Fibroblast of skin of right biceps (primary cell): ENCODE measurements at regions not wholly inside any gene's neighbourhood (a gene's known extent, or its start where the extent isn't known, plus 50 kb on each side); places are given as distances from the start of the nearest gene placed in this dataset.
A peak's percentile ranks its signal among the peaks of the same experiment; 100 is the strongest.
"Not testable (repeated sequence)": the region's sequence is repeated elsewhere in the genome, so short reads cannot be mapped to it uniquely, and the experiment has no call there.

Experiments used
- DNase-seq: peaks from one replicate; pipeline ENCODE4 v3.0.0-alpha.2; 2013

GRCh38 chrX:3181846-3182245, 140.6 kb downstream of the ARSF start:
- DNase-seq: peak; percentile 22

GRCh38 chrX:3178329-3178728, 137.1 kb downstream of the ARSF start:
- no peak for DNase-seq

GRCh38 chrX:3177851-3178250, 136.6 kb downstream of the ARSF start:
- peak; percentile 15 for DNase-seq

- peak; percentile 80 for DNase-seq
Observed at GRCh38 chrX:3176439-3176820, 135.2 kb downstream of the ARSF start.

GRCh38 chrX:3175659-3176438, 134.6 kb downstream of the ARSF start:
- peak; percentile 62 for DNase-seq

GRCh38 chrX:3172156-3172555, 130.9 kb downstream of the ARSF start:
- not testable (repeated sequence) for DNase-seq

GRCh38 chrX:3169421-3169820, 128.2 kb downstream of the ARSF start:
- DNase-seq: peak; percentile 21

GRCh38 chrX:3167771-3168170, 126.5 kb downstream of the ARSF start:
- DNase-seq: no peak

- no peak for DNase-seq
Observed at GRCh38 chrX:3166670-3167455, 125.6 kb downstream of the ARSF start.

- DNase-seq: no peak
Observed at GRCh38 chrX:3165808-3166207, 124.5 kb downstream of the ARSF start.
